ENCODE measurements at regions not wholly inside any gene's neighbourhood (a gene's known extent, or its start where the extent isn't known, plus 50 kb on each side); places are given as distances from the start of the nearest gene placed in this dataset.

DNA sequence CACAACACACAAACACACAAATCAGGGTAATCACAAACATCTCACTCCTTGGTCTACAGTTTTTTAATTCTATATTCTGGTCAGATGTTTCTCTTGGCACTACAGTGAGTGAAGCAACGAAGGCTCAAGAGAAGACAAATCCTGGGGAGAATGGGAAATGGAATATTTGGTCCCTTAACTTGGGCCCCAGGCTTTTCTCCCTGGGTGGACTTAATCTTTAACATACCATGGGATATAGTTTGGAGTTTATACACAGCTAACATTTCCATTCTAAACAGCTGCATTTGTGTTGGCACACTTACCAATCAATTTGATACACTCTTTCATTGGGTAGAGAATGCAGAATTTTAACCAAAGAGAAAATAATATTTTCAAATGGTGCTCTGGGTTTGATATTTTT, 1132.6 kb upstream of the SLC10A2 start:
- TF ChIP-seq, protein P1, sequence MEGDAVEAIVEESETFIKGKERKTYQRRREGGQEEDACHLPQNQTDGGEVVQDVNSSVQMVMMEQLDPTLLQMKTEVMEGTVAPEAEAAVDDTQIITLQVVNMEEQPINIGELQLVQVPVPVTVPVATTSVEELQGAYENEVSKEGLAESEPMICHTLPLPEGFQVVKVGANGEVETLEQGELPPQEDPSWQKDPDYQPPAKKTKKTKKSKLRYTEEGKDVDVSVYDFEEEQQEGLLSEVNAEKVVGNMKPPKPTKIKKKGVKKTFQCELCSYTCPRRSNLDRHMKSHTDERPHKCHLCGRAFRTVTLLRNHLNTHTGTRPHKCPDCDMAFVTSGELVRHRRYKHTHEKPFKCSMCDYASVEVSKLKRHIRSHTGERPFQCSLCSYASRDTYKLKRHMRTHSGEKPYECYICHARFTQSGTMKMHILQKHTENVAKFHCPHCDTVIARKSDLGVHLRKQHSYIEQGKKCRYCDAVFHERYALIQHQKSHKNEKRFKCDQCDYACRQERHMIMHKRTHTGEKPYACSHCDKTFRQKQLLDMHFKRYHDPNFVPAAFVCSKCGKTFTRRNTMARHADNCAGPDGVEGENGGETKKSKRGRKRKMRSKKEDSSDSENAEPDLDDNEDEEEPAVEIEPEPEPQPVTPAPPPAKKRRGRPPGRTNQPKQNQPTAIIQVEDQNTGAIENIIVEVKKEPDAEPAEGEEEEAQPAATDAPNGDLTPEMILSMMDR (IDR thresholded peaks at IDR 0.05) = no peak
- TF ChIP-seq POLR2A (IDR thresholded peaks at IDR 0.05) (no peak), POLR2AphosphoS5 (IDR thresholded peaks at IDR 0.05; ENCODE audit: insufficient read depth in 1 of 2, low read depth in 1 of 2) (no peak)

Measured in vagina (tissue), 2 donors.